OCI-LY1 (cell line): ENCODE measurements at regions not wholly inside any gene's neighbourhood (a gene's known extent, or its start where the extent isn't known, plus 50 kb on each side); places are given as distances from the start of the nearest gene placed in this dataset.

Experiments
- CTCF ChIP-seq: fragments of 200-600 bp; sonication (generic), shearing (Covaris generic); IDR thresholded peaks from 2 replicates; pipeline ENCODE4 v1.5.1; 2017; ENCODE audit warnings: mild to moderate bottlenecking, antibody characterized with exemption, low read length, moderate library complexity, mixed read lengths
- EZH2 ChIP-seq: fragments of 200-600 bp; sonication (generic), shearing (Covaris generic); IDR thresholded peaks from 2 replicates; pipeline ENCODE4 v1.8.0; 2017; ENCODE audit warnings: borderline replicate concordance, mixed run types, mild to moderate bottlenecking, antibody characterized with exemption, low read length, moderate library complexity, mixed read lengths

GRCh38 chr3:150292891-150293290, 115.2 kb upstream of the TSC22D2 start:
- TF ChIP-seq CTCF (no peak), EZH2 (no peak)
